Gastrocnemius medialis (tissue), 4 donors: ENCODE measurements at regions not wholly inside any gene's neighbourhood (a gene's known extent, or its start where the extent isn't known, plus 50 kb on each side); places are given as distances from the start of the nearest gene placed in this dataset.

ENCODE experiments used
- ATAC-seq, 2 donors: fragments of 150-250 bp; one replicate each; pipeline ENCODE4 v1.9.1; 2016
- DNase-seq, 2 donors: peaks; one replicate each; pipeline ENCODE4 v3.0.0-alpha.2; 2019
- H3K27ac ChIP-seq, 4 donors: fragments of 200-600 bp; sonication (generic); 1 replicate in 1 of 4; 2 replicates in 3 of 4; pipeline ENCODE4 v1.5.1; 2016 to 2018; ENCODE audit warnings: mild to moderate bottlenecking in 2 of 4, moderate library complexity in 1 of 4
- H3K27me3 ChIP-seq, 3 donors: fragments of 200-600 bp; sonication (generic) in 2 of 3; 1 replicate in 1 of 3; 2 replicates in 2 of 3; pipeline versions ENCODE4 v1.5.1 to v1.6.0; 2016 to 2019; ENCODE audit warnings: mild to moderate bottlenecking in 1 of 3, moderate library complexity in 1 of 3
- H3K36me3 ChIP-seq, 2 donors: fragments of 200-600 bp; sonication (generic) in 1 of 2; one replicate each; pipeline ENCODE4 v1.5.1; 2017 to 2018
- H3K4me1 ChIP-seq, 2 donors: fragments of 200-600 bp; sonication (generic) in 1 of 2; one replicate each; pipeline ENCODE4 v1.5.1; 2016 to 2017; ENCODE audit warnings: mild to moderate bottlenecking in 2 of 2
- H3K4me3 ChIP-seq, 4 donors: fragments of 200-600 bp; sonication (generic) in 3 of 4; 1 replicate in 1 of 4; 2 replicates in 3 of 4; pipeline ENCODE4 v1.5.1; 2016 to 2019; ENCODE audit warnings: mild to moderate bottlenecking in 2 of 4
- H3K9me3 ChIP-seq, 3 donors: fragments of 200-600 bp; sonication (generic) in 2 of 3; 1 replicate in 1 of 3; 2 replicates in 2 of 3; pipeline ENCODE4 v1.5.1; 2016 to 2019
- POLR2A ChIP-seq, 2 donors: fragments of 450-650 bp; IDR thresholded peaks; one replicate each; pipeline ENCODE4 v1.6.1; 2017; ENCODE audit warnings: antibody characterized with exemption in 2 of 2, mild to moderate bottlenecking in 2 of 2, moderate library complexity in 2 of 2
- in situ Hi-C, 4 donors: fragments of 200-750 bp; cut with MboI; loops; one replicate each; pipeline versions ENCODE4 v1.15.0 to v1.8.0; 2017; ENCODE audit warnings: low sequenced_read_pairs in 4 of 4
- intact Hi-C: fragments of 100-400 bp; cut with DNase I; formaldehyde crosslinking; loops from one replicate; pipeline ENCODE4 v1.15.1; 2023; ENCODE audit warnings: low total_unique reads
- TF ChIP-seq, protein P1 (sequence below), 5 experiments: fragments of 450-650 bp in 3 of 5; fragments of 200-600 bp in 2 of 5; sonication (generic) in 2 of 5; IDR thresholded peaks in 4 of 5; conservative IDR thresholded peaks in 1 of 5; 1 replicate in 4 of 5; 2 replicates in 1 of 5; pipeline ENCODE4 v1.5.1; 2016 to 2019; ENCODE audit warnings: antibody characterized with exemption in 5 of 5, mild to moderate bottlenecking in 3 of 5, moderate library complexity in 3 of 5

DNA sequence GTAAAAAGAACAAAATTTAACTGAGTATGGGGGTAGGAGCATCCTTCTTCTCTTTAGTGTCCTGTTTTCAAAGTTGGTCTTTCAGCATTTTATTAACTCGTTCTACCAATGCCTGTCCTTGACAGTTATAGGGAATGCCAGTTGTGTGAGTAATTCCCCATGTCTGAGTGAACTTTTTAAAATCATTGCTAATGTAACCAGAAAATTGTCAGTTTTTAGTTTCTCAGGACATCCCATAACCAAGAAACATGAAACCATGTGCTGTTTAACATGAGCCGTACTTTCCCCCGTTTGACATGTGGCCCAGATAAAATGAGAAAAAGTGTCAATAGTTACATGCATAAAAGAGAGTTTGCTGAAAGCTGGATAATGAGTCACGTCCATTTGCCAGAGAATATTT, 71.4 kb upstream of the ARL4D start:
- DNase-seq (no peak), ATAC-seq (no peak)
- intact Hi-C loops: no loop called here
- no peaks in the 10 kb centered on the region for H3K36me3 ChIP-seq
- no peak overlapping the region for H3K27ac ChIP-seq
- TF ChIP-seq, protein P1, sequence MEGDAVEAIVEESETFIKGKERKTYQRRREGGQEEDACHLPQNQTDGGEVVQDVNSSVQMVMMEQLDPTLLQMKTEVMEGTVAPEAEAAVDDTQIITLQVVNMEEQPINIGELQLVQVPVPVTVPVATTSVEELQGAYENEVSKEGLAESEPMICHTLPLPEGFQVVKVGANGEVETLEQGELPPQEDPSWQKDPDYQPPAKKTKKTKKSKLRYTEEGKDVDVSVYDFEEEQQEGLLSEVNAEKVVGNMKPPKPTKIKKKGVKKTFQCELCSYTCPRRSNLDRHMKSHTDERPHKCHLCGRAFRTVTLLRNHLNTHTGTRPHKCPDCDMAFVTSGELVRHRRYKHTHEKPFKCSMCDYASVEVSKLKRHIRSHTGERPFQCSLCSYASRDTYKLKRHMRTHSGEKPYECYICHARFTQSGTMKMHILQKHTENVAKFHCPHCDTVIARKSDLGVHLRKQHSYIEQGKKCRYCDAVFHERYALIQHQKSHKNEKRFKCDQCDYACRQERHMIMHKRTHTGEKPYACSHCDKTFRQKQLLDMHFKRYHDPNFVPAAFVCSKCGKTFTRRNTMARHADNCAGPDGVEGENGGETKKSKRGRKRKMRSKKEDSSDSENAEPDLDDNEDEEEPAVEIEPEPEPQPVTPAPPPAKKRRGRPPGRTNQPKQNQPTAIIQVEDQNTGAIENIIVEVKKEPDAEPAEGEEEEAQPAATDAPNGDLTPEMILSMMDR (IDR thresholded peaks at IDR 0.05 in 4 of 5, conservative IDR thresholded peaks at IDR 0.05 in 1 of 5): no peak
- TF ChIP-seq POLR2A (IDR thresholded peaks at IDR 0.05): no peak
- in situ Hi-C loops: no loop called here
- H3K9me3 ChIP-seq: no peaks in the 10 kb centered on the region
- peaks cover 9 to 10% of the 10 kb centered on the region in 2 donors for H3K4me1 ChIP-seq
- no peak overlapping the region for H3K4me3 ChIP-seq
- no peaks in the 10 kb centered on the region for H3K27me3 ChIP-seq

GRCh38 chr17:43326490-43327275, 72.1 kb upstream of the ARL4D start:
- no peaks in the 10 kb centered on the region for H3K27me3 ChIP-seq
- in situ Hi-C loops: no loop called here
- no peak overlapping the region for H3K4me3 ChIP-seq
- ATAC-seq (no peak), DNase-seq (no peak)
- no peaks in the 10 kb centered on the region for H3K36me3 ChIP-seq
- H3K4me1 ChIP-seq: peaks cover 9 to 10% of the 10 kb centered on the region in 2 donors
- intact Hi-C loops: no loop called here
- TF ChIP-seq POLR2A (IDR thresholded peaks at IDR 0.05): no peak
- TF ChIP-seq, protein P1 (IDR thresholded peaks at IDR 0.05 in 4 of 5, conservative IDR thresholded peaks at IDR 0.05 in 1 of 5): no peak
- H3K27ac ChIP-seq: no peak overlapping the region
- H3K9me3 ChIP-seq: no peaks in the 10 kb centered on the region

- ATAC-seq (no peak), DNase-seq (no peak)
- Histone ChIP-seq H3K27ac (no peak overlapping the region), H3K36me3 (no peaks in the 10 kb centered on the region), H3K4me3 (no peak overlapping the region), H3K27me3 (no peaks in the 10 kb centered on the region), H3K4me1 (peaks cover 9 to 10% of the 10 kb centered on the region in 2 donors), H3K9me3 (no peaks in the 10 kb centered on the region)
- in situ Hi-C loops (loop anchor here in 1 of 4 donors (25.0 kb wide), 2 partner anchors 112 to 312 kb away; partner anchors contain the start of genes IFI35, TMEM106A and VAT1), intact Hi-C loops (no loop called here)
- TF ChIP-seq POLR2A (IDR thresholded peaks at IDR 0.05): no peak
- TF ChIP-seq, protein P1 (IDR thresholded peaks at IDR 0.05 in 4 of 5, conservative IDR thresholded peaks at IDR 0.05 in 1 of 5): peak in 1 of 5 experiments; percentile 13
Observed at GRCh38 chr17:43324205-43324893, 74.4 kb upstream of the ARL4D start.

- Histone ChIP-seq H3K36me3 (no peaks in the 10 kb centered on the region), H3K27ac (no peak overlapping the region), H3K4me1 (no peaks in the 10 kb centered on the region), H3K27me3 (no peaks in the 10 kb centered on the region), H3K4me3 (no peak overlapping the region), H3K9me3 (no peaks in the 10 kb centered on the region)
- no peak for TF ChIP-seq POLR2A (IDR thresholded peaks at IDR 0.05)
- TF ChIP-seq, protein P1 (IDR thresholded peaks at IDR 0.05 in 4 of 5, conservative IDR thresholded peaks at IDR 0.05 in 1 of 5): no peak
- DNase-seq: no peak
- intact Hi-C loops (loop anchor here (10.0 kb wide), 1 partner anchor 325 kb away; the partner anchor contains the start of gene RPL27), in situ Hi-C loops (loop anchor here in 1 of 4 donors (25.0 kb wide), 2 partner anchors 107 to 307 kb away; partner anchors contain the start of genes IFI35, TMEM106A and VAT1)
- ATAC-seq: no peak
Observed at GRCh38 chr17:43319293-43320124, 79.3 kb upstream of the ARL4D start.
